SK-N-SH treated with all-trans-retinoic acid at 6 μM for 48 hours (cell line): ENCODE measurements at regions not wholly inside any gene's neighbourhood (a gene's known extent, or its start where the extent isn't known, plus 50 kb on each side); places are given as distances from the start of the nearest gene placed in this dataset.

Experiments
- ATAC-seq: fragments of 200-7000 bp; cut with Tn5 transposase; 3 replicates; pipeline ENCODE4 v1.9.1; 2020; ENCODE audit warnings: mild to moderate bottlenecking, moderate library complexity
- ARNTL ChIP-seq: fragments of 450-650 bp; formaldehyde crosslinking; IDR thresholded peaks from 2 replicates; pipeline ENCODE4 v1.5.0; 2020; ENCODE audit warnings: low read depth, mild to moderate bottlenecking, moderate library complexity, borderline replicate concordance
- BACH2 ChIP-seq: fragments of 250-450 bp; sonication (Bioruptor Pico); IDR thresholded peaks from 2 replicates; pipeline ENCODE4 v1.9.0; 2021; ENCODE audit warnings: mild to moderate bottlenecking, borderline replicate concordance
- CSDC2 ChIP-seq: fragments of 250-450 bp; sonication (Bioruptor Pico); IDR thresholded peaks from 2 replicates; pipeline ENCODE4 v1.5.0; 2020; ENCODE audit warnings: mild to moderate bottlenecking, moderate library complexity
- ESRRG ChIP-seq: fragments of 250-450 bp; sonication (Bioruptor Pico); IDR thresholded peaks from 2 replicates; pipeline ENCODE4 v1.6.1; 2021; ENCODE audit warnings: mild to moderate bottlenecking
- GLIS3 ChIP-seq: fragments of 250-450 bp; sonication (Bioruptor Pico); IDR thresholded peaks from 2 replicates; pipeline ENCODE4 v1.5.0; 2020; ENCODE audit warnings: mild to moderate bottlenecking, moderate library complexity
- ISL1 ChIP-seq: fragments of 250-450 bp; sonication (Bioruptor Pico); IDR thresholded peaks from 2 replicates; pipeline ENCODE4 v2.1.2; 2022; ENCODE audit warnings: mild to moderate bottlenecking, moderate library complexity
- OSR1 ChIP-seq: fragments of 250-450 bp; sonication (Bioruptor Pico); IDR thresholded peaks from 2 replicates; pipeline ENCODE4 v1.8.0; 2022; ENCODE audit warnings: moderate library complexity, mild to moderate bottlenecking, inconsistent platforms
- PPARA ChIP-seq: fragments of 250-450 bp; sonication (Bioruptor Pico); IDR thresholded peaks from 2 replicates; pipeline ENCODE4 v1.5.0; 2020; ENCODE audit warnings: mild to moderate bottlenecking, borderline replicate concordance
- RARB ChIP-seq: fragments of 250-450 bp; sonication (Bioruptor Pico); IDR thresholded peaks from 2 replicates; pipeline ENCODE4 v1.8.0; 2021; ENCODE audit warnings: mild to moderate bottlenecking, moderate library complexity
- SNAI2 ChIP-seq: fragments of 250-450 bp; sonication (Bioruptor Pico); IDR thresholded peaks from 2 replicates; pipeline ENCODE4 v1.5.0; 2020; ENCODE audit warnings: mild to moderate bottlenecking, moderate library complexity
- TCF4 ChIP-seq: fragments of 250-450 bp; sonication (Bioruptor Pico); IDR thresholded peaks from 2 replicates; pipeline ENCODE4 v1.8.0; 2021; ENCODE audit warnings: mild to moderate bottlenecking, moderate library complexity, borderline replicate concordance
- TOX ChIP-seq: fragments of 250-450 bp; sonication (Bioruptor Pico); IDR thresholded peaks from 2 replicates; pipeline ENCODE4 v1.8.0; 2021; ENCODE audit warnings: mild to moderate bottlenecking, moderate library complexity, borderline replicate concordance
- ZC3H10 ChIP-seq: fragments of 250-450 bp; sonication (Bioruptor Pico); IDR thresholded peaks from 2 replicates; pipeline ENCODE4 v1.5.1; 2021; ENCODE audit warnings: mild to moderate bottlenecking, moderate library complexity
- ZFP3 ChIP-seq: fragments of 250-450 bp; sonication (Bioruptor Pico); IDR thresholded peaks from 2 replicates; pipeline ENCODE4 v1.5.0; 2020; ENCODE audit warnings: mild to moderate bottlenecking, moderate library complexity
- ZFP30 ChIP-seq: fragments of 450-650 bp; formaldehyde crosslinking; IDR thresholded peaks from 2 replicates; pipeline ENCODE4 v1.5.0; 2022; ENCODE audit warnings: mild to moderate bottlenecking, moderate library complexity
- ZNF565 ChIP-seq: fragments of 450-650 bp; formaldehyde crosslinking; conservative IDR thresholded peaks from 2 replicates; pipeline ENCODE4 v1.5.0; 2020; ENCODE audit warnings: low read depth, mild to moderate bottlenecking, moderate library complexity
- ZNF70 ChIP-seq: fragments of 450-650 bp; formaldehyde crosslinking; IDR thresholded peaks from 2 replicates; pipeline ENCODE4 v1.5.0; 2020; ENCODE audit warnings: mild to moderate bottlenecking, moderate library complexity
- ZNF8 ChIP-seq: fragments of 450-650 bp; formaldehyde crosslinking; IDR thresholded peaks from 2 replicates; pipeline ENCODE4 v1.5.0; 2020; ENCODE audit warnings: mild to moderate bottlenecking, moderate library complexity
- TF ChIP-seq, protein P1 (sequence below): fragments of 250-450 bp; sonication (Bioruptor Pico); IDR thresholded peaks from 2 replicates; pipeline ENCODE4 v1.8.0; 2020; ENCODE audit warnings: mild to moderate bottlenecking, moderate library complexity, borderline replicate concordance
- TF ChIP-seq, protein P2 (sequence below): fragments of 250-450 bp; sonication (Bioruptor Pico); IDR thresholded peaks from 2 replicates; pipeline ENCODE4 v1.5.1; 2021; ENCODE audit warnings: mild to moderate bottlenecking, moderate library complexity
- TF ChIP-seq, protein P3 (sequence below): fragments of 250-450 bp; sonication (Bioruptor Pico); IDR thresholded peaks from 2 replicates; pipeline ENCODE4 v1.5.0; 2020; ENCODE audit warnings: mild to moderate bottlenecking, moderate library complexity
- TF ChIP-seq, protein P4 (sequence below): fragments of 250-450 bp; sonication (Bioruptor Pico); IDR thresholded peaks from 2 replicates; pipeline ENCODE4 v1.8.0; 2021; ENCODE audit warnings: low read depth, mild to moderate bottlenecking, moderate library complexity, borderline replicate concordance
- TF ChIP-seq, protein P5 (sequence below): fragments of 250-450 bp; sonication (Bioruptor Pico); IDR thresholded peaks from 2 replicates; pipeline ENCODE4 v1.5.1; 2020; ENCODE audit warnings: low read depth, mild to moderate bottlenecking, moderate library complexity

DNA sequence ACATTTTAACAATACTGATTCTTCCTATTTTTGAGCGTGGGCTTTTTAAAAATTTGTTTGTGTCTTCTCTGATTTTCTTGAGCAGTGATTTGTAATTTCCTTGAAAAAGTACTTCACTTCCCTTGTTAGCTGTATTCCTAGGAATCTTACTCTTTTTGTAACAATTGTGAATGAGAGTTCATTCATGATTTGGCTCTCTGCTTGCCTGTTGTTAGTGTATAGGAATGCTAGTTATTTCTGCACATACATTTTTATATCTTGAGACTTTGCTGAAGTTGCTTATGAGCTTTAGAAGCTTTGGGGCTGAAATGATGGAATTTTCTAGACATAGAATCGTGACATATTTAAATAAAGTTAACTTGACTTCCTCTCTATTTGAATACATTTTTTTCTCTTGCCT lies 582.8 kb upstream of the BCHE start:
- no peak for ATAC-seq
- TF ChIP-seq ZFP3 (CRISPR knock-in tag) (no peak), CSDC2 (CRISPR knock-in tag) (no peak), OSR1 (CRISPR knock-in tag) (no peak), TCF4 (CRISPR knock-in tag) (no peak), PPARA (CRISPR knock-in tag) (no peak), ZNF70 (CRISPR knock-in tag) (no peak), ISL1 (CRISPR knock-in tag) (no peak), TOX (CRISPR knock-in tag) (no peak)
- TF ChIP-seq, protein P1, sequence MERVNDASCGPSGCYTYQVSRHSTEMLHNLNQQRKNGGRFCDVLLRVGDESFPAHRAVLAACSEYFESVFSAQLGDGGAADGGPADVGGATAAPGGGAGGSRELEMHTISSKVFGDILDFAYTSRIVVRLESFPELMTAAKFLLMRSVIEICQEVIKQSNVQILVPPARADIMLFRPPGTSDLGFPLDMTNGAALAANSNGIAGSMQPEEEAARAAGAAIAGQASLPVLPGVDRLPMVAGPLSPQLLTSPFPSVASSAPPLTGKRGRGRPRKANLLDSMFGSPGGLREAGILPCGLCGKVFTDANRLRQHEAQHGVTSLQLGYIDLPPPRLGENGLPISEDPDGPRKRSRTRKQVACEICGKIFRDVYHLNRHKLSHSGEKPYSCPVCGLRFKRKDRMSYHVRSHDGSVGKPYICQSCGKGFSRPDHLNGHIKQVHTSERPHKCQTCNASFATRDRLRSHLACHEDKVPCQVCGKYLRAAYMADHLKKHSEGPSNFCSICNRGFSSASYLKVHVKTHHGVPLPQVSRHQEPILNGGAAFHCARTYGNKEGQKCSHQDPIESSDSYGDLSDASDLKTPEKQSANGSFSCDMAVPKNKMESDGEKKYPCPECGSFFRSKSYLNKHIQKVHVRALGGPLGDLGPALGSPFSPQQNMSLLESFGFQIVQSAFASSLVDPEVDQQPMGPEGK (CRISPR knock-in tag), result no peak
- TF ChIP-seq, protein P2, sequence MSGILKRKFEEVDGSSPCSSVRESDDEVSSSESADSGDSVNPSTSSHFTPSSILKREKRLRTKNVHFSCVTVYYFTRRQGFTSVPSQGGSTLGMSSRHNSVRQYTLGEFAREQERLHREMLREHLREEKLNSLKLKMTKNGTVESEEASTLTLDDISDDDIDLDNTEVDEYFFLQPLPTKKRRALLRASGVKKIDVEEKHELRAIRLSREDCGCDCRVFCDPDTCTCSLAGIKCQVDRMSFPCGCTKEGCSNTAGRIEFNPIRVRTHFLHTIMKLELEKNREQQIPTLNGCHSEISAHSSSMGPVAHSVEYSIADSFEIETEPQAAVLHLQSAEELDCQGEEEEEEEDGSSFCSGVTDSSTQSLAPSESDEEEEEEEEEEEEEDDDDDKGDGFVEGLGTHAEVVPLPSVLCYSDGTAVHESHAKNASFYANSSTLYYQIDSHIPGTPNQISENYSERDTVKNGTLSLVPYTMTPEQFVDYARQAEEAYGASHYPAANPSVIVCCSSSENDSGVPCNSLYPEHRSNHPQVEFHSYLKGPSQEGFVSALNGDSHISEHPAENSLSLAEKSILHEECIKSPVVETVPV (CRISPR knock-in tag), result no peak
- TF ChIP-seq, protein P3, sequence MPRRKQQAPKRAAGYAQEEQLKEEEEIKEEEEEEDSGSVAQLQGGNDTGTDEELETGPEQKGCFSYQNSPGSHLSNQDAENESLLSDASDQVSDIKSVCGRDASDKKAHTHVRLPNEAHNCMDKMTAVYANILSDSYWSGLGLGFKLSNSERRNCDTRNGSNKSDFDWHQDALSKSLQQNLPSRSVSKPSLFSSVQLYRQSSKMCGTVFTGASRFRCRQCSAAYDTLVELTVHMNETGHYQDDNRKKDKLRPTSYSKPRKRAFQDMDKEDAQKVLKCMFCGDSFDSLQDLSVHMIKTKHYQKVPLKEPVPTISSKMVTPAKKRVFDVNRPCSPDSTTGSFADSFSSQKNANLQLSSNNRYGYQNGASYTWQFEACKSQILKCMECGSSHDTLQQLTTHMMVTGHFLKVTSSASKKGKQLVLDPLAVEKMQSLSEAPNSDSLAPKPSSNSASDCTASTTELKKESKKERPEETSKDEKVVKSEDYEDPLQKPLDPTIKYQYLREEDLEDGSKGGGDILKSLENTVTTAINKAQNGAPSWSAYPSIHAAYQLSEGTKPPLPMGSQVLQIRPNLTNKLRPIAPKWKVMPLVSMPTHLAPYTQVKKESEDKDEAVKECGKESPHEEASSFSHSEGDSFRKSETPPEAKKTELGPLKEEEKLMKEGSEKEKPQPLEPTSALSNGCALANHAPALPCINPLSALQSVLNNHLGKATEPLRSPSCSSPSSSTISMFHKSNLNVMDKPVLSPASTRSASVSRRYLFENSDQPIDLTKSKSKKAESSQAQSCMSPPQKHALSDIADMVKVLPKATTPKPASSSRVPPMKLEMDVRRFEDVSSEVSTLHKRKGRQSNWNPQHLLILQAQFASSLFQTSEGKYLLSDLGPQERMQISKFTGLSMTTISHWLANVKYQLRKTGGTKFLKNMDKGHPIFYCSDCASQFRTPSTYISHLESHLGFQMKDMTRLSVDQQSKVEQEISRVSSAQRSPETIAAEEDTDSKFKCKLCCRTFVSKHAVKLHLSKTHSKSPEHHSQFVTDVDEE (CRISPR knock-in tag), result no peak
- TF ChIP-seq, protein P4, sequence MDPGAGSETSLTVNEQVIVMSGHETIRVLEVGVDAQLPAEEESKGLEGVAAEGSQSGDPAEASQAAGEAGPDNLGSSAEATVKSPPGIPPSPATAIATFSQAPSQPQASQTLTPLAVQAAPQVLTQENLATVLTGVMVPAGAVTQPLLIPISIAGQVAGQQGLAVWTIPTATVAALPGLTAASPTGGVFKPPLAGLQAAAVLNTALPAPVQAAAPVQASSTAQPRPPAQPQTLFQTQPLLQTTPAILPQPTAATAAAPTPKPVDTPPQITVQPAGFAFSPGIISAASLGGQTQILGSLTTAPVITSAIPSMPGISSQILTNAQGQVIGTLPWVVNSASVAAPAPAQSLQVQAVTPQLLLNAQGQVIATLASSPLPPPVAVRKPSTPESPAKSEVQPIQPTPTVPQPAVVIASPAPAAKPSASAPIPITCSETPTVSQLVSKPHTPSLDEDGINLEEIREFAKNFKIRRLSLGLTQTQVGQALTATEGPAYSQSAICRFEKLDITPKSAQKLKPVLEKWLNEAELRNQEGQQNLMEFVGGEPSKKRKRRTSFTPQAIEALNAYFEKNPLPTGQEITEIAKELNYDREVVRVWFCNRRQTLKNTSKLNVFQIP (CRISPR knock-in tag), result no peak
- TF ChIP-seq, protein P5, sequence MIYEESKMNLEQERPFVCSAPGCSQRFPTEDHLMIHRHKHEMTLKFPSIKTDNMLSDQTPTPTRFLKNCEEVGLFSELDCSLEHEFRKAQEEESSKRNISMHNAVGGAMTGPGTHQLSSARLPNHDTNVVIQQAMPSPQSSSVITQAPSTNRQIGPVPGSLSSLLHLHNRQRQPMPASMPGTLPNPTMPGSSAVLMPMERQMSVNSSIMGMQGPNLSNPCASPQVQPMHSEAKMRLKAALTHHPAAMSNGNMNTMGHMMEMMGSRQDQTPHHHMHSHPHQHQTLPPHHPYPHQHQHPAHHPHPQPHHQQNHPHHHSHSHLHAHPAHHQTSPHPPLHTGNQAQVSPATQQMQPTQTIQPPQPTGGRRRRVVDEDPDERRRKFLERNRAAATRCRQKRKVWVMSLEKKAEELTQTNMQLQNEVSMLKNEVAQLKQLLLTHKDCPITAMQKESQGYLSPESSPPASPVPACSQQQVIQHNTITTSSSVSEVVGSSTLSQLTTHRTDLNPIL (CRISPR knock-in tag), result no peak

DNA sequence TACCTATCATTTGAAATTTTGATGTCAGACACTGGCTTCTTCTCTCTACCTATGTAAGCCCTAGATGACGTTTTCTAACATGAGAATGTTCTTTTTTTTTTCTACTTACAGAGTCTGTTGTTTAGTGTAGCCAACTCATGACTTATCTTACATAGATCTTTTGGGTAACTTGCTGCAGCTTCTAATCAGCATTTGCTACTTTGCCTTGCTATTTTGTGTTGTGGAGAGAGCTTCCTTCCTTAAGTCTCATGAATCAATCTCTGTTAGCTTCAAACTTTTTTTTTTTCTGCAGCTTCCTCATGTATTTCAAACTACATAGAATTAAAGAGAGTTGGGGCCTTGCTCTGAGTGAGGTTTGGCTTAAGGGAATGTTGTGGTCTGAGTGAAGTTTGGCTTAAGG lies 568.7 kb upstream of the BCHE start:
- ATAC-seq, result no peak
- TF ChIP-seq ZNF70 (CRISPR knock-in tag) (no peak), RARB (CRISPR knock-in tag) (no peak), ARNTL (no peak), GLIS3 (CRISPR knock-in tag) (no peak), SNAI2 (CRISPR knock-in tag) (no peak), ZNF565 (CRISPR knock-in tag) (no peak), CSDC2 (CRISPR knock-in tag) (no peak), OSR1 (CRISPR knock-in tag) (no peak), ZNF8 (CRISPR knock-in tag) (no peak), ZFP30 (CRISPR knock-in tag) (no peak), PPARA (CRISPR knock-in tag) (no peak), ZC3H10 (CRISPR knock-in tag) (no peak), ESRRG (CRISPR knock-in tag) (no peak), ZFP3 (CRISPR knock-in tag) (no peak), BACH2 (CRISPR knock-in tag) (no peak)
- TF ChIP-seq, protein P1 (CRISPR knock-in tag), result no peak
- TF ChIP-seq, protein P5 (CRISPR knock-in tag), result no peak
- TF ChIP-seq, protein P4 (CRISPR knock-in tag), result no peak
